ENCODE measurements at regions not wholly inside any gene's neighbourhood (a gene's known extent, or its start where the extent isn't known, plus 50 kb on each side); places are given as distances from the start of the nearest gene placed in this dataset.

- Histone ChIP-seq H2AFZ (ENCODE audit: low read depth, low read length, severe bottlenecking) (no peak overlapping the region), H3K4me2 (ENCODE audit: low read depth, low read length, poor library complexity, severe bottlenecking) (no peak overlapping the region), H3K79me2 (ENCODE audit: insufficient read depth, low read length) (no peaks in the 10 kb centered on the region), H3F3A (ENCODE audit: insufficient read depth) (no peaks in the 10 kb centered on the region), H3K36me3 (ENCODE audit: low read length) (no peaks in the 10 kb centered on the region), H3K27me3 (ENCODE audit: low read length) (no peaks in the 10 kb centered on the region), H3K27ac (ENCODE audit: low read depth, low read length) (no peak overlapping the region), H3K9me2 (replicated peaks; ENCODE audit: insufficient read depth, low read length) (no peaks in the 10 kb centered on the region), H3K4me3 (ENCODE audit: insufficient read depth, low read length, poor library complexity, severe bottlenecking) (no peak overlapping the region), H3K9me3 (ENCODE audit: insufficient read depth, low read length) (no peaks in the 10 kb centered on the region), H3K9ac (ENCODE audit: low read length) (no peak overlapping the region), H4K20me1 (ENCODE audit: low read depth, low read length) (no peaks in the 10 kb centered on the region)
- no peak for TF ChIP-seq CTCF (IDR thresholded peaks at IDR 0.05; ENCODE audit: insufficient read depth, low read length, poor library complexity, severe bottlenecking)
- no peak for TF ChIP-seq EZH2phosphoT487 (conservative IDR thresholded peaks at IDR 0.05; ENCODE audit: low read length)
Measured at GRCh38 chr1:242718967-242719366, 194.5 kb upstream of the PLD5 start.

GRCh38 chr1:242712248-242712647 is 187.8 kb upstream of the PLD5 start:
- TF ChIP-seq EZH2phosphoT487 (conservative IDR thresholded peaks at IDR 0.05; ENCODE audit: low read length) (no peak), CTCF (IDR thresholded peaks at IDR 0.05; ENCODE audit: insufficient read depth, low read length, poor library complexity, severe bottlenecking) (no peak)
- H3K9me3 ChIP-seq (ENCODE audit: insufficient read depth, low read length), result no peaks in the 10 kb centered on the region
- H3K27me3 ChIP-seq (ENCODE audit: low read length), result no peaks in the 10 kb centered on the region
- H3K36me3 ChIP-seq (ENCODE audit: low read length), result no peaks in the 10 kb centered on the region
- H4K20me1 ChIP-seq (ENCODE audit: low read depth, low read length), result no peaks in the 10 kb centered on the region
- no peak overlapping the region for H2AFZ ChIP-seq (ENCODE audit: low read depth, low read length, severe bottlenecking)
- no peaks in the 10 kb centered on the region for H3F3A ChIP-seq (ENCODE audit: insufficient read depth)
- no peaks in the 10 kb centered on the region for H3K79me2 ChIP-seq (ENCODE audit: insufficient read depth, low read length)
- H3K4me2 ChIP-seq (ENCODE audit: low read depth, low read length, poor library complexity, severe bottlenecking), result no peak overlapping the region
- H3K9me2 ChIP-seq (replicated peaks; ENCODE audit: insufficient read depth, low read length), result no peaks in the 10 kb centered on the region
- no peak overlapping the region for H3K4me3 ChIP-seq (ENCODE audit: insufficient read depth, low read length, poor library complexity, severe bottlenecking)
- no peak overlapping the region for H3K9ac ChIP-seq (ENCODE audit: low read length)
- no peak overlapping the region for H3K27ac ChIP-seq (ENCODE audit: low read depth, low read length)

GRCh38 chr1:242710847-242711246 is 186.3 kb upstream of the PLD5 start:
- no peaks in the 10 kb centered on the region for H4K20me1 ChIP-seq (ENCODE audit: low read depth, low read length)
- H3K4me3 ChIP-seq (ENCODE audit: insufficient read depth, low read length, poor library complexity, severe bottlenecking), result no peak overlapping the region
- no peaks in the 10 kb centered on the region for H3K27me3 ChIP-seq (ENCODE audit: low read length)
- H3K79me2 ChIP-seq (ENCODE audit: insufficient read depth, low read length), result no peaks in the 10 kb centered on the region
- no peak overlapping the region for H3K27ac ChIP-seq (ENCODE audit: low read depth, low read length)
- H3K9me2 ChIP-seq (replicated peaks; ENCODE audit: insufficient read depth, low read length), result no peaks in the 10 kb centered on the region
- no peak overlapping the region for H3K9ac ChIP-seq (ENCODE audit: low read length)
- no peaks in the 10 kb centered on the region for H3F3A ChIP-seq (ENCODE audit: insufficient read depth)
- no peak overlapping the region for H3K4me2 ChIP-seq (ENCODE audit: low read depth, low read length, poor library complexity, severe bottlenecking)
- no peaks in the 10 kb centered on the region for H3K36me3 ChIP-seq (ENCODE audit: low read length)
- TF ChIP-seq CTCF (IDR thresholded peaks at IDR 0.05; ENCODE audit: insufficient read depth, low read length, poor library complexity, severe bottlenecking) (no peak), EZH2phosphoT487 (conservative IDR thresholded peaks at IDR 0.05; ENCODE audit: low read length) (no peak)
- H2AFZ ChIP-seq (ENCODE audit: low read depth, low read length, severe bottlenecking), result no peak overlapping the region
- H3K9me3 ChIP-seq (ENCODE audit: insufficient read depth, low read length), result no peaks in the 10 kb centered on the region

GRCh38 chr1:242710286-242710685 is 185.8 kb upstream of the PLD5 start:
- H3K9ac ChIP-seq (ENCODE audit: low read length), result no peak overlapping the region
- no peaks in the 10 kb centered on the region for H3K36me3 ChIP-seq (ENCODE audit: low read length)
- no peak overlapping the region for H2AFZ ChIP-seq (ENCODE audit: low read depth, low read length, severe bottlenecking)
- TF ChIP-seq CTCF (IDR thresholded peaks at IDR 0.05; ENCODE audit: insufficient read depth, low read length, poor library complexity, severe bottlenecking) (no peak), EZH2phosphoT487 (conservative IDR thresholded peaks at IDR 0.05; ENCODE audit: low read length) (no peak)
- H3K9me3 ChIP-seq (ENCODE audit: insufficient read depth, low read length), result no peaks in the 10 kb centered on the region
- no peaks in the 10 kb centered on the region for H3K9me2 ChIP-seq (replicated peaks; ENCODE audit: insufficient read depth, low read length)
- no peaks in the 10 kb centered on the region for H4K20me1 ChIP-seq (ENCODE audit: low read depth, low read length)
- H3K4me2 ChIP-seq (ENCODE audit: low read depth, low read length, poor library complexity, severe bottlenecking), result no peak overlapping the region
- no peak overlapping the region for H3K4me3 ChIP-seq (ENCODE audit: insufficient read depth, low read length, poor library complexity, severe bottlenecking)
- H3F3A ChIP-seq (ENCODE audit: insufficient read depth), result no peaks in the 10 kb centered on the region
- H3K27ac ChIP-seq (ENCODE audit: low read depth, low read length), result no peak overlapping the region
- no peaks in the 10 kb centered on the region for H3K79me2 ChIP-seq (ENCODE audit: insufficient read depth, low read length)
- no peaks in the 10 kb centered on the region for H3K27me3 ChIP-seq (ENCODE audit: low read length)

Data from SU-DHL-6 (cell line).